WTC11 (cell line): ENCODE measurements at regions not wholly inside any gene's neighbourhood (a gene's known extent, or its start where the extent isn't known, plus 50 kb on each side); places are given as distances from the start of the nearest gene placed in this dataset.

Experiments used
- ATF3 ChIP-seq: sonication (generic); formaldehyde crosslinking; conservative IDR thresholded peaks from 2 replicates; pipeline ENCODE4 v1.8.1; 2022; ENCODE audit warnings: mild to moderate bottlenecking, missing genetic modification reagents
- CTCF ChIP-seq: fragments of 200-600 bp; IDR thresholded peaks from 2 replicates; pipeline ENCODE4 v1.8.0; 2022; ENCODE audit warnings: antibody characterized with exemption

GRCh38 chr10:113425008-113425407 is 127.8 kb upstream of the HABP2 start:
- TF ChIP-seq ATF3: no peak
- no peak for TF ChIP-seq CTCF
